ENCODE measurements at regions not wholly inside any gene's neighbourhood (a gene's known extent, or its start where the extent isn't known, plus 50 kb on each side); places are given as distances from the start of the nearest gene placed in this dataset.

- TF ChIP-seq CTCF (IDR thresholded peaks at IDR 0.05) (no peak), POLR2AphosphoS5 (IDR thresholded peaks at IDR 0.05) (no peak), EP300 (IDR thresholded peaks at IDR 0.05) (no peak)
Observed at GRCh38 chr2:236321415-236321814, 57.2 kb upstream of the ASB18 start.
